IMR-90 (cell line): ENCODE measurements at regions not wholly inside any gene's neighbourhood (a gene's known extent, or its start where the extent isn't known, plus 50 kb on each side); places are given as distances from the start of the nearest gene placed in this dataset.

Experiments used
- ATAC-seq: fragments of 200-7000 bp; cut with Tn5 transposase; 2 replicates; pipeline ENCODE4 v1.9.1; 2020; ENCODE audit warnings: low read depth, mild to moderate bottlenecking, moderate library complexity
- BruUV-seq: library from RNA; stranded (reverse); fragments of 400-500 nt; replicated peaks from 2 replicates; lab custom pipeline; 2021; lab: Mats Ljungman, UMichigan
- CTCF ChIA-PET: fragments of 300-600 bp; formaldehyde crosslinking; extraction: SDS; loops from one replicate; lab custom pipeline; 2021; ENCODE audit warnings: antibody characterized with exemption; lab: Yijun Ruan, JAX
- POLR2A ChIA-PET: fragments of 300-600 bp; sonication (Branson Sonifier 250); formaldehyde crosslinking; loops from one replicate; lab custom pipeline; 2022; ENCODE audit warnings: antibody characterized with exemption; ENCODE audit not compliant: unreplicated experiment; lab: Charles Lee
- DNase-seq: peaks from one replicate; pipeline ENCODE4 v3.0.0; 2013
- H2AFZ ChIP-seq: replicated peaks from 2 replicates; pipeline ENCODE3; 2013; ENCODE audit warnings: low read length, mild to moderate bottlenecking; ENCODE audit not compliant: poor library complexity
- H2AK5ac ChIP-seq: 2 replicates; pipeline ENCODE4 v1.6.1; 2013; ENCODE audit warnings: low read depth, low read length, inconsistent platforms
- H2AK9ac ChIP-seq: replicated peaks from 2 replicates; pipeline ENCODE3; 2013; ENCODE audit warnings: mild to moderate bottlenecking, low read depth, low read length, moderate library complexity; ENCODE audit not compliant: poor library complexity
- H2BK120ac ChIP-seq: 2 replicates; pipeline ENCODE4 v1.6.1; 2013; ENCODE audit warnings: low read depth, low read length, inconsistent platforms
- H2BK15ac ChIP-seq: 3 replicates; pipeline ENCODE4 v1.6.1; 2013; ENCODE audit warnings: low read depth, low read length, inconsistent platforms
- H2BK20ac ChIP-seq: 2 replicates; pipeline ENCODE4 v1.6.1; 2013; ENCODE audit warnings: low read depth, mild to moderate bottlenecking, inconsistent platforms, low read length, moderate library complexity
- H2BK5ac ChIP-seq: 2 replicates; pipeline ENCODE4 v1.6.1; 2013; ENCODE audit warnings: mild to moderate bottlenecking, low read depth, low read length, inconsistent platforms; ENCODE audit not compliant: poor library complexity, severe bottlenecking
- H3K14ac ChIP-seq: replicated peaks from 2 replicates; pipeline ENCODE4 v1.6.1; 2013; ENCODE audit warnings: low read depth, low read length, inconsistent platforms
- H3K18ac ChIP-seq: 2 replicates; pipeline ENCODE4 v1.6.1; 2013; ENCODE audit warnings: low read depth, low read length, control low read depth
- H3K23ac ChIP-seq: 2 replicates; pipeline ENCODE4 v1.6.1; 2013; ENCODE audit warnings: low read depth, low read length, inconsistent platforms
- H3K27ac ChIP-seq: 2 replicates; pipeline ENCODE4 v1.5.1; 2013; ENCODE audit warnings: mild to moderate bottlenecking, control low read depth, low read length; ENCODE audit not compliant: insufficient read depth
- H3K27me3 ChIP-seq: 2 replicates; pipeline ENCODE4 v1.6.1; 2013; ENCODE audit warnings: low read length; ENCODE audit not compliant: control insufficient read depth, insufficient read depth
- H3K36me3 ChIP-seq: 2 replicates; pipeline ENCODE4 v1.6.1; 2013; ENCODE audit warnings: low read length, mixed read lengths; ENCODE audit not compliant: control insufficient read depth, insufficient read depth
- H3K4ac ChIP-seq: 2 replicates; pipeline ENCODE4 v1.6.1; 2013; ENCODE audit warnings: low read depth, low read length, inconsistent platforms
- H3K4me1 ChIP-seq: 2 replicates; pipeline ENCODE4 v1.6.1; 2013; ENCODE audit warnings: low read length, mixed read lengths; ENCODE audit not compliant: control insufficient read depth, insufficient read depth
- H3K4me2 ChIP-seq: 2 replicates; pipeline ENCODE4 v1.6.1; 2013; ENCODE audit warnings: low read depth, mild to moderate bottlenecking, control low read depth, low read length, moderate library complexity
- H3K4me3 ChIP-seq: 2 replicates; pipeline ENCODE4 v1.5.1; 2013; ENCODE audit warnings: low read depth, mild to moderate bottlenecking, control low read depth, low read length, moderate library complexity; ENCODE audit not compliant: insufficient read depth
- H3K56ac ChIP-seq: 2 replicates; pipeline ENCODE4 v1.6.1; 2013; ENCODE audit warnings: low read length, inconsistent platforms; ENCODE audit not compliant: insufficient read depth; ENCODE audit errors: extremely low read depth
- H3K79me1 ChIP-seq, 2 experiments: 2 replicates each; pipeline ENCODE4 v1.6.1; 2013; ENCODE audit warnings: low read length in 2 of 2, inconsistent platforms in 1 of 2, low read depth in 1 of 2
- H3K9ac ChIP-seq: 2 replicates; pipeline ENCODE4 v1.6.1; 2013; ENCODE audit warnings: low read depth, low read length, control low read depth
- H3K9me1 ChIP-seq: 2 replicates; pipeline ENCODE4 v1.6.1; 2013; ENCODE audit warnings: low read length, inconsistent platforms; ENCODE audit not compliant: insufficient read depth
- H3K9me3 ChIP-seq: 2 replicates; pipeline ENCODE4 v1.6.1; 2013; ENCODE audit warnings: low read length; ENCODE audit not compliant: control insufficient read depth, insufficient read depth
- H4K20me1 ChIP-seq: 2 replicates; pipeline ENCODE4 v1.6.1; 2013; ENCODE audit warnings: low read length, inconsistent platforms; ENCODE audit not compliant: insufficient read depth
- H4K5ac ChIP-seq: 2 replicates; pipeline ENCODE4 v1.6.1; 2013; ENCODE audit warnings: mild to moderate bottlenecking, low read depth, low read length, control low read depth
- H4K8ac ChIP-seq, 2 experiments: 2 replicates each; pipeline ENCODE4 v1.6.1; 2013; ENCODE audit warnings: low read depth in 2 of 2, low read length in 2 of 2, control low read depth in 1 of 2, inconsistent platforms in 1 of 2
- H4K91ac ChIP-seq: 2 replicates; pipeline ENCODE4 v1.6.1; 2013; ENCODE audit warnings: low read depth, low read length, inconsistent platforms; ENCODE audit not compliant: insufficient read depth
- BHLHE40 ChIP-seq: fragments of 150-350 bp; IDR thresholded peaks from 2 replicates; pipeline ENCODE4 v1.6.1; 2016; ENCODE audit warnings: mild to moderate bottlenecking, low read depth, low read length
- MXI1 ChIP-seq: IDR thresholded peaks from 2 replicates; pipeline ENCODE4 v1.6.1; 2012; ENCODE audit warnings: low read depth, mild to moderate bottlenecking, low read length, moderate library complexity, borderline replicate concordance
- NFE2L2 ChIP-seq: fragments of 150-350 bp; IDR thresholded peaks from 2 replicates; pipeline ENCODE4 v1.6.1; 2016; ENCODE audit warnings: low read depth, mild to moderate bottlenecking, low read length
- POLR2A ChIP-seq: IDR thresholded peaks from 2 replicates; pipeline ENCODE4 v1.6.1; 2012; ENCODE audit warnings: mild to moderate bottlenecking, low read depth, low read length
- RCOR1 ChIP-seq: IDR thresholded peaks from 2 replicates; pipeline ENCODE4 v1.6.1; 2012; ENCODE audit warnings: mild to moderate bottlenecking, low read length, improper control_type of control experiment; ENCODE audit not compliant: insufficient replicate concordance
- WGBS, 2 experiments: methylation state at CpG; one replicate each; pipeline versions ENCODE4 v1.1.5 to v1.1.7; 2013; ENCODE audit warnings: missing lambda C conversion rate in 2 of 2; ENCODE audit not compliant: insufficient read length in 1 of 2; ENCODE audit errors: extremely low coverage in 2 of 2; 5-methylcytosine and 5-hydroxymethylcytosine counted together
- dilution Hi-C: fragments of 300-500 bp; cut with HindIII; formaldehyde crosslinking; loops from one replicate; pipeline ENCODE4 v1.14.3; 2018; ENCODE audit warnings: low sequenced_read_pairs; ENCODE audit not compliant: unreplicated experiment
- in situ Hi-C: fragments of 300-500 bp; cut with MboI; formaldehyde crosslinking; loops from 3 replicates; pipeline ENCODE4 v1.14.3; 2019; ENCODE audit warnings: low sequenced_read_pairs, inconsistent platforms, mixed read lengths
- intact Hi-C: fragments of 100-400 bp; cut with micrococcal nuclease; formaldehyde crosslinking; loops from 2 replicates; pipeline ENCODE4 v1.10.0; 2022
- TF ChIP-seq, protein P1 (sequence below): conservative IDR thresholded peaks from 2 replicates; pipeline ENCODE4 v1.5.1; 2012; ENCODE audit warnings: mild to moderate bottlenecking, low read depth, low read length, improper control_type of control experiment

DNA sequence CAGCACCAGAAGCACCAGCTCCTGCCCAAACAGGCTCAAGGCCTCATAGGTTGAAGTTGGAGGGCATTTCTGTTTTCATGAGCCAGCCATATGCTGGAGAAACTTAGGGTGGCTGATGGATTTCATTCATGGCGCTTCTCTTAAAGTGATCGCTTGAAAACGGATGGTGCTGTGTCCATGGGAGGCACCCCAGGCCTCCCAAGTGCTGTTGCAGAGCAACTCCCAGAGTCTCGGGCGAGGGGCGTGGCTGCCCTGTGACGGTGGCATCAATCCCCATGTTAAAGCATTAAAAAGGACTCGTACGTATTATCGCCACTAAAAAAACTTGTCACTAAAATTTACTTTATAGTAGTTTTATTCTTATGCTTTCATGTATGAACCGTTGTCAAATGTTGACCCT is 128.3 kb downstream of the MRPL36 start:
- Histone ChIP-seq H3K9me1 (no peaks in the 10 kb centered on the region), H3K36me3 (no peaks in the 10 kb centered on the region), H3K9me3 (peaks cover 1% of the 10 kb centered on the region; the same call in 1 of the 2 replicates), H2BK120ac (no peak overlapping the region), H3K27me3 (peaks cover 48% of the 10 kb centered on the region), H3K56ac (no peak overlapping the region), H3K18ac (no peak overlapping the region), H2AK5ac (no peak overlapping the region), H2AFZ (no peak overlapping the region), H3K4me2 (no peak overlapping the region), H2BK15ac (no peak overlapping the region), H3K27ac (no peak overlapping the region), H3K9ac (no peak overlapping the region), H3K23ac (no peak overlapping the region), H2BK20ac (no peak overlapping the region), H4K91ac (no peak overlapping the region), H3K4me1 (no peaks in the 10 kb centered on the region), H2BK5ac (no peak overlapping the region), H3K14ac (no peak overlapping the region), H2AK9ac (no peak overlapping the region), H4K8ac (no peak overlapping the region), H3K4ac (no peak overlapping the region), H4K5ac (no peak overlapping the region), H3K4me3 (no peak overlapping the region), H4K20me1 (no peaks in the 10 kb centered on the region), H3K79me1 (no peaks in the 10 kb centered on the region)
- WGBS, 2 experiments: no CpG with 5 or more reads among the region's 11 CpGs
- DNase-seq (no peak), ATAC-seq (no peak)
- POLR2A ChIA-PET: no interaction called here
- intact Hi-C loops (no loop called here), dilution Hi-C loops (no loop called here), in situ Hi-C loops (no loop called here)
- TF ChIP-seq, protein P1, sequence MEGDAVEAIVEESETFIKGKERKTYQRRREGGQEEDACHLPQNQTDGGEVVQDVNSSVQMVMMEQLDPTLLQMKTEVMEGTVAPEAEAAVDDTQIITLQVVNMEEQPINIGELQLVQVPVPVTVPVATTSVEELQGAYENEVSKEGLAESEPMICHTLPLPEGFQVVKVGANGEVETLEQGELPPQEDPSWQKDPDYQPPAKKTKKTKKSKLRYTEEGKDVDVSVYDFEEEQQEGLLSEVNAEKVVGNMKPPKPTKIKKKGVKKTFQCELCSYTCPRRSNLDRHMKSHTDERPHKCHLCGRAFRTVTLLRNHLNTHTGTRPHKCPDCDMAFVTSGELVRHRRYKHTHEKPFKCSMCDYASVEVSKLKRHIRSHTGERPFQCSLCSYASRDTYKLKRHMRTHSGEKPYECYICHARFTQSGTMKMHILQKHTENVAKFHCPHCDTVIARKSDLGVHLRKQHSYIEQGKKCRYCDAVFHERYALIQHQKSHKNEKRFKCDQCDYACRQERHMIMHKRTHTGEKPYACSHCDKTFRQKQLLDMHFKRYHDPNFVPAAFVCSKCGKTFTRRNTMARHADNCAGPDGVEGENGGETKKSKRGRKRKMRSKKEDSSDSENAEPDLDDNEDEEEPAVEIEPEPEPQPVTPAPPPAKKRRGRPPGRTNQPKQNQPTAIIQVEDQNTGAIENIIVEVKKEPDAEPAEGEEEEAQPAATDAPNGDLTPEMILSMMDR: no peak
- TF ChIP-seq RCOR1: no peak
- no peak for TF ChIP-seq NFE2L2
- TF ChIP-seq BHLHE40: no peak
- no peak for TF ChIP-seq POLR2A
- TF ChIP-seq MXI1: no peak
- BruUV-seq: no TSS peak
- CTCF ChIA-PET: no interaction called here
